ENCODE measurements at regions not wholly inside any gene's neighbourhood (a gene's known extent, or its start where the extent isn't known, plus 50 kb on each side); places are given as distances from the start of the nearest gene placed in this dataset.
A peak's percentile ranks its signal among the peaks of the same experiment; 100 is the strongest.

GRCh38 chr10:9009505-9009904 is 955.0 kb downstream of the GATA3 start:
- Histone ChIP-seq H3K27ac (no peak overlapping the region), H3K9me3 (no peaks in the 10 kb centered on the region), H3K4me1 (no peaks in the 10 kb centered on the region), H3K27me3 (no peaks in the 10 kb centered on the region), H3K4me3 (no peak overlapping the region), H3K36me3 (no peaks in the 10 kb centered on the region)
- DNase-seq (no peak), ATAC-seq (no peak)
- intact Hi-C loops (cut with DNase I) = no loop called here
- TF ChIP-seq CTCF (IDR thresholded peaks at IDR 0.05) = no peak

- TF ChIP-seq CTCF (IDR thresholded peaks at IDR 0.05) = no peak
- no peaks in the 10 kb centered on the region for H3K4me1 ChIP-seq
- H3K9me3 ChIP-seq = no peaks in the 10 kb centered on the region
- H3K27me3 ChIP-seq = no peaks in the 10 kb centered on the region
- no peaks in the 10 kb centered on the region for H3K36me3 ChIP-seq
- ATAC-seq = no peak
- intact Hi-C loops (cut with DNase I) = no loop called here
- no peak overlapping the region for H3K27ac ChIP-seq
- H3K4me3 ChIP-seq = no peak overlapping the region
- DNase-seq = peak in 1 of 4 donors; percentile 3
Measured at GRCh38 chr10:9010093-9010492, 955.6 kb downstream of the GATA3 start.

- H3K27me3 ChIP-seq = no peaks in the 10 kb centered on the region
- no peaks in the 10 kb centered on the region for H3K9me3 ChIP-seq
- ATAC-seq (no peak), DNase-seq (no peak)
- H3K4me1 ChIP-seq = no peaks in the 10 kb centered on the region
- intact Hi-C loops (cut with DNase I) = no loop called here
- no peak overlapping the region for H3K4me3 ChIP-seq
- H3K36me3 ChIP-seq = no peaks in the 10 kb centered on the region
- no peak for TF ChIP-seq CTCF (IDR thresholded peaks at IDR 0.05)
- no peak overlapping the region for H3K27ac ChIP-seq
Measured at GRCh38 chr10:9010931-9011670, 956.6 kb downstream of the GATA3 start.

GRCh38 chr10:9012312-9012711 is 957.8 kb downstream of the GATA3 start:
- intact Hi-C loops (cut with DNase I) = no loop called here
- TF ChIP-seq CTCF (IDR thresholded peaks at IDR 0.05) = no peak
- no peak for DNase-seq

GRCh38 chr10:9015005-9015404 is 960.5 kb downstream of the GATA3 start:
- H3K4me3 ChIP-seq = no peak overlapping the region
- no peaks in the 10 kb centered on the region for H3K36me3 ChIP-seq
- H3K4me1 ChIP-seq = no peaks in the 10 kb centered on the region
- no peak for DNase-seq
- no peak overlapping the region for H3K27ac ChIP-seq
- H3K9me3 ChIP-seq = no peaks in the 10 kb centered on the region
- no peak for ATAC-seq
- no peaks in the 10 kb centered on the region for H3K27me3 ChIP-seq
- TF ChIP-seq CTCF (IDR thresholded peaks at IDR 0.05) = no peak
- intact Hi-C loops (cut with DNase I) = no loop called here

More at GRCh38 chr10:9012312-9012711, 957.8 kb downstream of the GATA3 start:
- no peak for ATAC-seq
- no peaks in the 10 kb centered on the region for H3K9me3 ChIP-seq
- H3K36me3 ChIP-seq = no peaks in the 10 kb centered on the region
- H3K4me1 ChIP-seq = no peaks in the 10 kb centered on the region
- H3K27me3 ChIP-seq = no peaks in the 10 kb centered on the region
- H3K4me3 ChIP-seq = no peak overlapping the region
- no peak overlapping the region for H3K27ac ChIP-seq
